ENCODE measurements at regions not wholly inside any gene's neighbourhood (a gene's known extent, or its start where the extent isn't known, plus 50 kb on each side); places are given as distances from the start of the nearest gene placed in this dataset.

DNA sequence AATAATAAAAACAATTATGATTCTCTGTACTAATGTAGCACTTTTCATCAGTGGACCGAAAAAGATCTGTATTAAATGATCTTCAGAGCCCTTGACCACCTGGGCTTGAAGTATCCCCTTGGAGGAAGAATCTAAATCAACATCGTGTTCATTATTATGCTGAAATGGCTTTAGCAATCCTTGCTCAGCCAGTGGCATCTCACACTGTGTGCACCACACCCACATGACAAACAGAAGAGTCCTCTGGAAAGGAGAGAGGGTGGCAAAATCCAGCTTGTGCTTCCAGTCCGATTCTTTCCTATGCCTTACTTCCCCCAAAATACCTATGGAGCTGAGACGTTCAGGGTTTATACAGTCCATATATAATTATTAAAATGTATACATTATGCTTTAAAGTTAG lies 318.5 kb upstream of the RUNX1 start:
- DNase-seq (ENCODE audit: low read depth), result no peak

DNA sequence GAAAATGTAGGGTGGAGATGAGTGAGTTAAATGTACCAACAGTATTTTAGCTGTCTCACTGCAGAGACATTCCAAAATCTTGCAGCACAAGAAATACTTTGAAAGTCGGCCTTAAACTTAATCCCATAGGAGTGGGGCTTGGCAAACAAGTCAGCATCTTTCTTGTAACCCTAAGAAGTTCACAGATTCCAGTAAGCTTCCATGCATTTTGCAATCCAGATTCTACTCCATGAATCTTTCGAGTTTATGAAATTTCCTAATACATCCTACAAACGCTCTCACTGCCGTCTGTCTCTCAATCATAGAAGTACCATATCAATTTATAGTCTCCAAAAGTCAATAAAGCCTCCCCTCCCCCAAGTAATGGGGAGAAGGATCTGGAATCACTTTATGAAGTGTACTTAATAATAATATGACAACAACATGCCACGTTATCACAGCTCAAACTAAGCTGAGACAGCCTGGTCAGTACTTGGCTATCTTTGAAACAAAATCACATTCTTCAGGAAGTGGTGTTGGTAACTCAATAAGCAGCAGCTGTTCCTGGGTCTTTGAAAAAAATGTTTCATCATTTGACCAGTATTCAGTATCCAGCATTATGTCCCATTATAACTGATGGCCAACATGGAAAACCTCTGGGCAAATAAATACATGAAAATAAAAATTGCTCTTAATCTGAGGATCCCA lies 317.4 kb upstream of the RUNX1 start:
- DNase-seq (ENCODE audit: low read depth), result peak; percentile 97

DNA sequence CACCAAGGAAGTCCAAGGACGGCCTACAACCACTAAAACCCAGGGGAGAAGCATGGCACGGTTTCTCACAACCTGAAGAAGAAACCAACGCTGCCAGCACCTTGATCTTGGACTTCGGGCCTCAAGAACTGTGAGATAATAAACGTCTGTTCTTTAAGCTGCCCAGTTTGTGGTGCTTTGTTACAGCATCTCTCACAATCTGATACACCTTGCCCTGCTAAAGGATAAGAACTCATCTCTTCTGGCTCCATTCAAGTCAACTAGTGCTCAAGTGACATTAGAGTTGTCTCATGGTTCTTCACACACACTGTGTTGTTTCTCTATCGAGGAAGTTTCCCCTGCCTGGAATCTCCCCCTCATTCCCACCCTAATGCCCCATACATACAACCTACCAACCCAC lies 314.4 kb upstream of the RUNX1 start:
- no peak for DNase-seq (ENCODE audit: low read depth)

GRCh38 chr21:35361988-35362387 lies 312.9 kb upstream of the RUNX1 start:
- DNase-seq (ENCODE audit: low read depth), result no peak

DNA sequence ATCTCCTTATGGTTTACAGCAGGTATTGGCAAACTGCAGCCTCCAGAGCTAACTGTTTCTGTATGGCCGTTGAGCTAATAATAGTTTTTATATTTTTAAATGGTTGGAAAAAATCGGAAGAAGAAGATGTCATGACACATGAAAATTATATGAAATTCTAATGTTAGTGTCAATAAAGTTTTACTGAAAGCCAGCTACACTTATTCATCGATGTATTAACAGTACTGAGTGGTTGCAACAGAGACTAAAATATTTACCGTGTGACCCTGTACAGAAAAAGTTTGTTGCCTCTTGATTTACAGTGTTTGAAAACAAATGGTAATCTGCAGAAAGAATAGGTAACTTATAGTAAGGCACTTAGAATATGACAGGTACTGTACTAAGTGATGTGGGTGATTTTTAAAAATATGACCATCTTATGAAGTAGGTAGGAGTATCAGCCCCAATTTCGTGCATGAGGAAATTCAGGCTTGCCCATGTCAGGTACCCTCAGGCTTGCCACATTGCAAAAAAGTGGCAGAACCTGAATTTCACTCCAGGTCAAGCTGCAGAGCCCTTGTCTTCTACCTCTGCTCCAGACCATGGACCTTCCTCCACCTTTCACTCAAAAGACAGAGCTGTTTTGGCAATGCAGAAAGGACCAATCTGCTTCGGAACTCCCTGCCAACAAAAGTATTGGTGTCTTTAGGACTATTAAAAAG lies 311.9 kb upstream of the RUNX1 start:
- no peak for DNase-seq (ENCODE audit: low read depth)

DNA sequence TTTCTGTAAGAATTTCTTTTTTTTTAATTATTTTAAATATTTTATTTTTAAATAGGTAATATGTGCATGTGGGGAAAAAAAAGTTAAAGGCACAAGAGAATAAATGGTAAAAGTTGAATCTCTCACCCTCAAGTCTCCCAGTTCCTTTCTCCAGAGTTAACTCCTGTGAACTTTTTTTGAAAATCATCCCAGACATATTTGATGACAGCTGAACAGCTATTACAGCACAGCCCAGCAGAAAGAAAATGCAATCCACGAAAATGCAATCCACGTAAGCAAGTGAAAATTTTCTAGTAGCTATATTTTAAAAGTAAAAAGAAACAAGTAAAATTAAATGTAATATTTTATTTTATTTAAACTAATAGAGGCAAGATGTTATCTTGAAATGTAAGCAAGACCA lies 310.0 kb upstream of the RUNX1 start:
- DNase-seq (ENCODE audit: low read depth), result no peak

DNA sequence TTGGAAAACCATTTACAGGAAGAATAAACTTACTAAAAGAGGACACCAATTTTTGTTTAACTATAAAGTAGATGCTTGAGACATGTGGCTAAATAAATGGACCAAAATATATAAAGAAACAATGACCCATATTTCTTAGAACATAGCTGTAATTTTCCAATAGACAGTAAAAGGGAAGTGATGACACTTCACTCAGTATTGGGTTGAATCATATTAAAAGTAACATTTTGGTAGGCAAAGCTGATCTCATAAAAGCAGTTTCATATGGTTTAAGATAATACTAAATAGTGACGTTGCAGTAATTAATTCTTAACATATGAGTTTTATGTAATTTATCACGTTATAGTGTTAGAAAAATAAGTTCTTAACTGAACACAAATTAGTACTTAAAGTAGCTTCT lies 308.9 kb upstream of the RUNX1 start:
- no peak for DNase-seq (ENCODE audit: low read depth)

- DNase-seq (ENCODE audit: low read depth), result no peak
Measured at GRCh38 chr21:35357041-35357780, 308.1 kb upstream of the RUNX1 start.

DNA sequence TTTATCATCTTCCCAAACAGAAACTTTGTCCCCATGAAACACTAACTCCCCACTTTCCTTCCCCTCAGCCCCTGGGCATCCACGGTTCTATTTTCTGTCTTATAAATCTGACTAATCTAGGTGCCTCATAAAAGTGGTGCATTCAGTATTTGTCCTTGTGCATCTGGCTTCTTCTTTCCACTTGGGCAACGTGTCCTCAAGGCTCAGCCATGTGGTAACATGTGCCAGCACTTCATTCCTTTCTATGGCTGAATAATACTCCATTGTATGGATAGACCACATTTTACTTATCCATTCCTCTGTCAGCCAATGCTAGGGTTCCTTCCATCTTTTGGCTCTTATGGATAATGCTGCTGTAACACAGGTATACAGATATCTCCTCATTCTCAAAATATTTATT lies 305.0 kb upstream of the RUNX1 start:
- no peak for DNase-seq (ENCODE audit: low read depth)

DNA sequence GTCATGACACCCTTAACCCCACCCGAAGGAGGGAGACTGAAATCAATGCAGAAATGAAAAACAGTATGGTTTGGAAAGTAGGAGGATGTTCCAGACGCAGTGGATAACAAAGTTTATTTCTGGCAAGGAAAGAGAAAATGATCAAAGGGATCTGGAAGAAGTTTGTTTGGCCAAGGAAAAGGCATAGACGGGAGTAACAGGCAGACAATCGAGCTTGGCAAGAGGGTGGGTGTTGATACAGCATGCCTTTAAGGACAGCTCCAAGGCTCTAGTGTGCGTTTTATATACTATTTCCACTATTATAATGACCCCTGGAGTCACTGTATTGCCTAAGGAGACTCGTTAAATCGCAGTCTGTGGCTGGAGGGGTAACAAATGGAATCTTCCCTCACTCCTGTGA lies 303.7 kb upstream of the RUNX1 start:
- DNase-seq (ENCODE audit: low read depth), result no peak

DNA sequence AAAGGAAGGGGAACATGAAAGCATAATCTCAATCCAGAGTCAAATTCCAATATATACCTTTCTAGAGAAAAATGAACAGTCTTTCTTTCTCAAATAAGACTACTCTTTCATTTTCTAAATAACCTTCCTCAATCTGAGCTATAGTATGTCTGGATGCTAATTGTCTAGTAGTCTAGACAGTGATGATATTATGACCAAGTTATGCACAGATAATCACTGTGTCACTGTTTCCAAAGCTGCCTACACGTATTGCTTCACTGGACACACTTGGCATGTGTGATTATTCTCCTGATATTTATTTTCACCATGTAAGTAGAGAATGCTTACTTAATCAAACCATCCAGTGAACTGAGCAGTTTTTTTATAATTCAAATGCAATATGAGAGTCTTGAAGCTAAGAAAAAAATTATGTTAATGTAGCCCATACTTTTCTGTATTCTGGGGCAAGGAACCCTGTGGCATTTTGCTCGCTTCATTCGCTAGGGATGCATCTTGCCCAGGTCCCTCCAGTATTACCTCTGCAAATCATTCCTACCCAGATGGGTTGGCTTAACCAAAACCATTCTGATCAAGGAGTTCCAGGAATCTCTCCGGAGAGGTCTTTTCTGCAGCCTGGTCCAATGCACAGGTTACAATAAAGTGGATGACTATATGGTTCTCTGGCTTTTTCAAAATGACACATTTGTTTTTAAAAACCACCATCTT lies 303.1 kb upstream of the RUNX1 start:
- DNase-seq (ENCODE audit: low read depth), result peak; percentile 53

- no peak for DNase-seq (ENCODE audit: low read depth)
Measured at GRCh38 chr21:35351434-35351833, 302.3 kb upstream of the RUNX1 start.

DNA sequence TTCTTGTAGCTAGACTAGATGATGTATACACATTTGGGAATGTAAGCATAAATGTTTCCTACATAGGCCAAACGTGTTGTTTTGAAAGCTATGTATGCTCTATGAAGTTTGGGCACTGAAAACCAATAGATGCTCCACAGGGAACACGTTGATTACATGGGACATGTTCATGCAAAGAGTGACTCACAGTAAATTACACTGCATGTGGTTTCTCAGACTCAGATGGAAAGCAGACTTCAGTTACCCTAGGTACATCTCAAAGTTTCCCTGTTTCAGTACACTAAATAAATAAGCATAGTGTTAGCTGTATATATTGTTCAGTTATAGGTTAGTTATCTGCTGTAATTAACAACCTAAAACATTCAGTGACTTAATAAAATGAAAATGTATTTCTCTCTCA lies 301.9 kb upstream of the RUNX1 start:
- DNase-seq (ENCODE audit: low read depth), result no peak

DNA sequence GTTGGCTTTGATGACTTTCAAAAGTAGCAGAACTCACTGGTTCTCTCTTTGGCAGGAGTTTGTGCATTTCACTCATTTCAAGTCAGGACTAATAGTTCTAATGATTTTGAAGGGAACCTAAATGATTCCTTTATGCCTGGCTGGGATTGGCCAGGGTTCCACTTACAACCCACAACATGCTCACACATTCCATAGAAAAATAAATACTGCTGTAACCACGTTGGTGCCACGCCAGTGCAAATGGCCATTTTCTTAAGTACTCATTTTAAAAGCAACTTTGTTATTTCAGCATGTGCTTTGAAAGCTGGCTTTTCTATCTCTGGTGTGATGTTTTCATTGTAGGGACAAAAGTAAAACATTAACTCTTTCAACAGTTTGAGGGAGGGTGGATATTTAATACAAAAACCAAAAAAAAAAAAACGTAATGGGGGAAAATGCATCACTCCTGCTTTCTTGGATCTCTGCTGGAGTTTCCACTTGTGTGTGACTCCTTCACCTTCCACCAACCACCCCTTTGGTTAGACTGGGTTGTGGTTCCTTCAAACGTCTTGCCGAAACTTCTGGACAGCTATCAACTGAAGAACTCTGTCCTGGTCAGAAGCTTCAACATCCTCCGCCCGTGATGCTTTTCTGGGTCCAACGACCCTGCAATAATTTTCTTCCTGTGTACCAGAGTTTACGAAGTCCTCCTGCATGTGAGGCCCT lies 300.4 kb upstream of the RUNX1 start:
- peak; percentile 25 for DNase-seq (ENCODE audit: low read depth)

GRCh38 chr21:35348686-35349085 lies 299.6 kb upstream of the RUNX1 start:
- DNase-seq (ENCODE audit: low read depth), result no peak

DNA sequence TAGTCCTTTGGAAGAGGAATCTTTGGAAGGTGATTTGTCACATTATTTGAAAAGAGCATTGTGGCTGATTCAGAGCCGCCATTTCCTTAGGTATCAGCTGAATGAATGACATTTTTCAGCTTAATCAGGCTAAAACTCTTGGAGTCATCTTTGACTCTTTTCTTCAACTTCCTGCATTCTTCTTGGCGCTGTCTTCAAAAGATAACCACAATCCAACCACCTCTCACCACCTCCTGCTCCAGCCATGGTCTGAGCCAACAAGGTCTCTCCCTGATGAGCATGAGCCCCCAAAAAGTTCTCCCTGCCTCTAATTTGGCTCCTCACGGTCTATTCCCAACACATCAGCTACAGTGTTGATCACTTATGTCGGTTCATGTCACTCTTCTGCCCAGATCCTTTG lies 297.6 kb upstream of the RUNX1 start:
- DNase-seq (ENCODE audit: low read depth), result no peak

DNA sequence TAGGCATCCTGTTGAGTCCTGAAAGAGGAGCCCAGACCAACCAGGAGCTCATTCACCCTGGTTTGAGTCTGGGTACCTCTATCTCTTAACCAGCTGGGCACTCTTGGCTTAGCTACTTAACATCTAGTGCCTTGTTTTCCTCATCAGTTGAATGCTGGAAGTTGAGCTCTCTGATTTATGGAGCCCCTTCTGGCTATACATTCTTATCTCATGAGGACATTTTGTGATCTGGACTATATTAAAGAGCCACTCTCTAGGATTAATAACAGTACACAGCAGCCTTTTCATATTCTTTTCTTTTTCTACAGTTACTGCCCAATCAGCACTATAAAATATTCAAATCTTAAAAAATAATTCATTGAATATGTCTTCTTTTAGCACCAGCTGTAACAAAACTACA lies 296.9 kb upstream of the RUNX1 start:
- no peak for DNase-seq (ENCODE audit: low read depth)

- DNase-seq (ENCODE audit: low read depth), result no peak
Measured at GRCh38 chr21:35344582-35344981, 295.5 kb upstream of the RUNX1 start.

DNA sequence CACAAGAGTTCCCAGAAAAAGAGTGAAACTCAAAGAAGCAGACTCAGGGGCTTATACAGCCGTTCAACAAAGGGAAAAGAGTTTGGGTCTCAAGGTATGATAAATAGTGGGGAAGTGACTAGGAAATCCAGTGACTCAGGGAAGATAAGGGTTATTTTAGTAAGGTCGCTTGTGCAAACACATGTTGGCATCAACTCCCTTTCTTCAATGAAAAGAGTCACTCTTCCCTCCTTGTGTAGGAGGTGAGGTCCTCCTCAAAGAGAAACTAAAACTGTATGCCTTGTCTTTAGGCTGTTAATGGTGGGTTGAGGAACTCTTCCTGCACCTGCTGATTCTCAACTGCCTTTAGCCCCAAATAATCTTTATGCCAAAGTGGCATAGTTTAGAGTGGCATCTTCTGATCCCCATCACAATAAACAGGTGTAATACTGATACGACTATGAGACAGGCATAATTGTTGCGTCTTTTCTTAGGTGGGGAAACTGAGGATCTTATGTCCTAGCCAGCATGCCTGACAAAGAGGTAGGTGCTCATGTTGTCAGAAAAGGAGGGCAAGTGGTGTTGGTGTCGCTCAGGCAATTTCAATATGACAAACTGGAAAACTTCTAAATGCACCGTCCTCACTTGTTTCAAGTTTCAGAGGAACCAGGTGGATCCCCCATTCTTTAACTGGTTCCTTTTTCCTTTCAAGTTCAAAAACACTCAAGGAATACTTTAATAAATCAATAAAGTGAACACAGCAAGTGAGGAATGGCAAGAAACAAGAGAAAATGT lies 294.1 kb upstream of the RUNX1 start:
- no peak for DNase-seq (ENCODE audit: low read depth)

DNA sequence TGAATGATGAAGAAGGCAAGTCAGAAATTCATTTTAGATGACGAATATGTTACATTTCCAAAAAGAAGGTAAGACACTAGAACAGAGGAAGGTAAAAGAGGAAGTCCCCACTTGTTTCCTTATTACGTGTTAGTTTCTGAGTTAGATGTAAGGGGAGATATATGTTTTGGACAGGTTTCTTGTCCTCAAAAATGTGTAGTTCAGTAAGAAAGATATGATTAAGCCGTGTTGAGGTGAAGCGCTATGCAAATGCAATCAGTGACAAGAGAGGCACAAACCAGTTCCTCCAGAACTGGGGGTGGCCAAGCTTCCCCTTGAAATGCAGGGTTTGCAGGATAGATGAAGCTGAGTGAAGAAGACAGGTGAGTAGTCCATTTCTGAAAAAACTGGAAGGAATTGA lies 293.3 kb upstream of the RUNX1 start:
- DNase-seq (ENCODE audit: low read depth), result no peak

GRCh38 chr21:35340273-35340672 lies 291.2 kb upstream of the RUNX1 start:
- DNase-seq (ENCODE audit: low read depth), result no peak
